ENCODE measurements at regions not wholly inside any gene's neighbourhood (a gene's known extent, or its start where the extent isn't known, plus 50 kb on each side); places are given as distances from the start of the nearest gene placed in this dataset.
A peak's percentile ranks its signal among the peaks of the same experiment; 100 is the strongest.

GRCh38 chr1:194256010-194256409, 1069.6 kb upstream of the B3GALT2 start:
- H3K4me3 ChIP-seq, result no peak overlapping the region
- TF ChIP-seq CTCF (IDR thresholded peaks at IDR 0.05), result no peak
- no peaks in the 10 kb centered on the region for H3K4me1 ChIP-seq
- H3K27ac ChIP-seq, result no peak overlapping the region
- intact Hi-C loops (cut with DNase I), result no loop called here
- H3K9me3 ChIP-seq, result no peaks in the 10 kb centered on the region
- DNase-seq, result no peak
- H3K27me3 ChIP-seq, result no peaks in the 10 kb centered on the region
- peak; percentile 61 for ATAC-seq
- no peaks in the 10 kb centered on the region for H3K36me3 ChIP-seq

GRCh38 chr1:194252199-194252598, 1065.8 kb upstream of the B3GALT2 start:
- no peak for TF ChIP-seq CTCF (IDR thresholded peaks at IDR 0.05)
- intact Hi-C loops (cut with DNase I), result no loop called here
- ATAC-seq (peak; percentile 80), DNase-seq (peak in 1 of 4 donors; percentile 2)
- Histone ChIP-seq H3K27ac (no peak overlapping the region), H3K36me3 (no peaks in the 10 kb centered on the region), H3K27me3 (no peaks in the 10 kb centered on the region), H3K4me3 (no peak overlapping the region), H3K4me1 (no peaks in the 10 kb centered on the region), H3K9me3 (no peaks in the 10 kb centered on the region)

GRCh38 chr1:194241215-194241614, 1054.8 kb upstream of the B3GALT2 start:
- Histone ChIP-seq H3K4me1 (no peaks in the 10 kb centered on the region), H3K27me3 (no peaks in the 10 kb centered on the region), H3K27ac (no peak overlapping the region), H3K9me3 (no peaks in the 10 kb centered on the region), H3K4me3 (no peak overlapping the region), H3K36me3 (no peaks in the 10 kb centered on the region)
- DNase-seq (no peak), ATAC-seq (no peak)
- no peak for TF ChIP-seq CTCF (IDR thresholded peaks at IDR 0.05)
- intact Hi-C loops (cut with DNase I), result no loop called here

GRCh38 chr1:194233069-194233468, 1046.7 kb upstream of the B3GALT2 start:
- ATAC-seq (peak; percentile 92), DNase-seq (peak in 1 of 4 donors; percentile 3)
- Histone ChIP-seq H3K4me3 (no peak overlapping the region), H3K9me3 (peaks cover 0 to 3% of the 10 kb centered on the region in 2 donors), H3K27ac (no peak overlapping the region), H3K27me3 (no peaks in the 10 kb centered on the region), H3K4me1 (no peaks in the 10 kb centered on the region), H3K36me3 (no peaks in the 10 kb centered on the region)
- no peak for TF ChIP-seq CTCF (IDR thresholded peaks at IDR 0.05)
- intact Hi-C loops (cut with DNase I), result no loop called here

GRCh38 chr1:194230351-194231144, 1044.1 kb upstream of the B3GALT2 start:
- Histone ChIP-seq H3K4me3 (no peak overlapping the region), H3K27ac (no peak overlapping the region), H3K36me3 (no peaks in the 10 kb centered on the region), H3K9me3 (peaks cover 0 to 3% of the 10 kb centered on the region in 2 donors), H3K4me1 (no peaks in the 10 kb centered on the region), H3K27me3 (no peaks in the 10 kb centered on the region)
- ATAC-seq, result no peak
- intact Hi-C loops (cut with DNase I), result no loop called here
- no peak for TF ChIP-seq CTCF (IDR thresholded peaks at IDR 0.05)
- DNase-seq, result no peak

All from left lung (tissue), 4 donors.